ENCODE measurements at regions not wholly inside any gene's neighbourhood (a gene's known extent, or its start where the extent isn't known, plus 50 kb on each side); places are given as distances from the start of the nearest gene placed in this dataset.

- H3K27ac ChIP-seq, result no peak overlapping the region
- no peaks in the 10 kb centered on the region for H3K4me1 ChIP-seq
- no peaks in the 10 kb centered on the region for H3K27me3 ChIP-seq
- DNase-seq (no peak), ATAC-seq (no peak)
- TF ChIP-seq, protein P1, sequence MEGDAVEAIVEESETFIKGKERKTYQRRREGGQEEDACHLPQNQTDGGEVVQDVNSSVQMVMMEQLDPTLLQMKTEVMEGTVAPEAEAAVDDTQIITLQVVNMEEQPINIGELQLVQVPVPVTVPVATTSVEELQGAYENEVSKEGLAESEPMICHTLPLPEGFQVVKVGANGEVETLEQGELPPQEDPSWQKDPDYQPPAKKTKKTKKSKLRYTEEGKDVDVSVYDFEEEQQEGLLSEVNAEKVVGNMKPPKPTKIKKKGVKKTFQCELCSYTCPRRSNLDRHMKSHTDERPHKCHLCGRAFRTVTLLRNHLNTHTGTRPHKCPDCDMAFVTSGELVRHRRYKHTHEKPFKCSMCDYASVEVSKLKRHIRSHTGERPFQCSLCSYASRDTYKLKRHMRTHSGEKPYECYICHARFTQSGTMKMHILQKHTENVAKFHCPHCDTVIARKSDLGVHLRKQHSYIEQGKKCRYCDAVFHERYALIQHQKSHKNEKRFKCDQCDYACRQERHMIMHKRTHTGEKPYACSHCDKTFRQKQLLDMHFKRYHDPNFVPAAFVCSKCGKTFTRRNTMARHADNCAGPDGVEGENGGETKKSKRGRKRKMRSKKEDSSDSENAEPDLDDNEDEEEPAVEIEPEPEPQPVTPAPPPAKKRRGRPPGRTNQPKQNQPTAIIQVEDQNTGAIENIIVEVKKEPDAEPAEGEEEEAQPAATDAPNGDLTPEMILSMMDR (IDR thresholded peaks at IDR 0.05), result no peak
- no peak for TF ChIP-seq POLR2A (IDR thresholded peaks at IDR 0.05)
- no peak overlapping the region for H3K4me3 ChIP-seq
- no peaks in the 10 kb centered on the region for H3K36me3 ChIP-seq
- no peaks in the 10 kb centered on the region for H3K9me3 ChIP-seq
- intact Hi-C loops (cut with DNase I), result no loop called here
- WGBS (ENCODE audit: insufficient coverage, low coverage, low lambda C conversion rate, missing lambda C conversion rate), result 38% methylated on average over 3 of the region's 10 CpGs
Measured at GRCh38 chr2:155600914-155601760, 731.4 kb downstream of the NR4A2 start.

- Histone ChIP-seq H3K4me3 (no peak overlapping the region), H3K4me1 (no peaks in the 10 kb centered on the region), H3K27ac (no peak overlapping the region), H3K9me3 (no peaks in the 10 kb centered on the region), H3K27me3 (no peaks in the 10 kb centered on the region), H3K36me3 (no peaks in the 10 kb centered on the region)
- intact Hi-C loops (cut with DNase I), result no loop called here
- DNase-seq (no peak), ATAC-seq (no peak)
- TF ChIP-seq, protein P1 (IDR thresholded peaks at IDR 0.05), result no peak
- no peak for TF ChIP-seq POLR2A (IDR thresholded peaks at IDR 0.05)
- 73% methylated on average over 6 of the region's 10 CpGs for WGBS (ENCODE audit: insufficient coverage, low coverage, low lambda C conversion rate, missing lambda C conversion rate)
Measured at GRCh38 chr2:155600296-155600695, 732.2 kb downstream of the NR4A2 start.

GRCh38 chr2:155599834-155600233 lies 732.7 kb downstream of the NR4A2 start:
- Histone ChIP-seq H3K4me1 (no peaks in the 10 kb centered on the region), H3K27me3 (no peaks in the 10 kb centered on the region), H3K36me3 (no peaks in the 10 kb centered on the region), H3K4me3 (no peak overlapping the region), H3K9me3 (no peaks in the 10 kb centered on the region), H3K27ac (no peak overlapping the region)
- TF ChIP-seq POLR2A (IDR thresholded peaks at IDR 0.05), result no peak
- TF ChIP-seq, protein P1 (IDR thresholded peaks at IDR 0.05), result no peak
- ATAC-seq (peak in 1 of 4 donors; percentile 25), DNase-seq (no peak)
- WGBS (ENCODE audit: insufficient coverage, low coverage, low lambda C conversion rate, missing lambda C conversion rate), result 72% methylated on average over 2 of the region's 5 CpGs
- intact Hi-C loops (cut with DNase I), result no loop called here

DNA sequence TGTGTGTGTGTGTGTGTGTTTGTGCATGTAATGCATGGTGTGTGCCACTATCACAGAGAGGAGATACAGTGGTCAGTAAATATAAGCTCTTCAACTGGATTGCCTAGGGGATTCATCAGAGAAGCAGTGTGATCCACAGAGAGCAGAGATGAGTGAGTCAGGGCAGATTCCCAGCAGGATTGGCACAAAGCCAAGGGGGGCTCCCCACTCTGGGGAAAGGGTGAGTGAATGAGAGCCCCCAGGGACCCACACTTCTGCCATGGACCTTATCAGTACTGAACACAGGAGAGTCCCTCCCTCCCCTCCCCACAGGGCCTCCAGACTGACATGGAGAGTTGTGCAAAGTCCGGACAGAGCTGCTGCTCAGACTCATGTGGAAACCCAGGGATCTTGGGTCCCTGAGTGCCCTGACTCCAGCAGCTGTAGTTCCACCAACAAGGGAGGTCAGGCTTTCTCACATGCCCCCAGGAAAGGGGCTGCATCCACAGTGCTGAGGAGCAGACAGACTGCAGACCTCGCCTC lies 748.8 kb downstream of the NR4A2 start:
- Histone ChIP-seq H3K9me3 (no peaks in the 10 kb centered on the region), H3K4me3 (no peak overlapping the region), H3K4me1 (no peaks in the 10 kb centered on the region), H3K36me3 (no peaks in the 10 kb centered on the region), H3K27ac (no peak overlapping the region), H3K27me3 (no peaks in the 10 kb centered on the region)
- ATAC-seq (no peak), DNase-seq (no peak)
- intact Hi-C loops (cut with DNase I), result no loop called here
- TF ChIP-seq, protein P1 (IDR thresholded peaks at IDR 0.05), result no peak
- no peak for TF ChIP-seq POLR2A (IDR thresholded peaks at IDR 0.05)
- WGBS (ENCODE audit: insufficient coverage, low coverage, low lambda C conversion rate, missing lambda C conversion rate), result no CpG with 5 or more reads among the region's 2 CpGs

All from right lobe of liver (tissue), 6 donors.